ENCODE measurements at regions not wholly inside any gene's neighbourhood (a gene's known extent, or its start where the extent isn't known, plus 50 kb on each side); places are given as distances from the start of the nearest gene placed in this dataset.

DNA sequence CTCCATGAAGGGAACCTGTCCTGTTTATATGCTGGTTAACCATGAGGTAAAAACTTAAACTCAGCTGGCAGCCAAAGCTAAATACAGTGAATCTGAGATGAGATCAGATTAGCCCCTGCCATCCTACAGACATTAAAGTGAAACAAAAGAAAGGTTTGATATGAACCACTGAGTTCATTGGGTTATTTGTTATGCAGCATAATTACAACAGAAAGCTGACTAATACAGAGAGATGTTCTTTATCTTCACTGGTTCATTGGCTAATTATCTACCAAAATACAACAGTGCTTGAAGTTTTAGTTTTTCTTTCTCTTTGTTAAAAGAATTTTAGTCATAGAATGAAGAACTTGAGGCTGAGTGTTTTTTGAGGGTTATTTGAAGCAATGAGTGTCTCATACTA, 307.6 kb upstream of the FERMT1 start:
- no peaks in the 10 kb centered on the region for H3K9me3 ChIP-seq (ENCODE audit: insufficient read depth, low read length)
- H3K9me2 ChIP-seq (replicated peaks; ENCODE audit: insufficient read depth, low read length), result no peaks in the 10 kb centered on the region
- no peaks in the 10 kb centered on the region for H3K27me3 ChIP-seq (ENCODE audit: low read length)
- TF ChIP-seq, protein P1, sequence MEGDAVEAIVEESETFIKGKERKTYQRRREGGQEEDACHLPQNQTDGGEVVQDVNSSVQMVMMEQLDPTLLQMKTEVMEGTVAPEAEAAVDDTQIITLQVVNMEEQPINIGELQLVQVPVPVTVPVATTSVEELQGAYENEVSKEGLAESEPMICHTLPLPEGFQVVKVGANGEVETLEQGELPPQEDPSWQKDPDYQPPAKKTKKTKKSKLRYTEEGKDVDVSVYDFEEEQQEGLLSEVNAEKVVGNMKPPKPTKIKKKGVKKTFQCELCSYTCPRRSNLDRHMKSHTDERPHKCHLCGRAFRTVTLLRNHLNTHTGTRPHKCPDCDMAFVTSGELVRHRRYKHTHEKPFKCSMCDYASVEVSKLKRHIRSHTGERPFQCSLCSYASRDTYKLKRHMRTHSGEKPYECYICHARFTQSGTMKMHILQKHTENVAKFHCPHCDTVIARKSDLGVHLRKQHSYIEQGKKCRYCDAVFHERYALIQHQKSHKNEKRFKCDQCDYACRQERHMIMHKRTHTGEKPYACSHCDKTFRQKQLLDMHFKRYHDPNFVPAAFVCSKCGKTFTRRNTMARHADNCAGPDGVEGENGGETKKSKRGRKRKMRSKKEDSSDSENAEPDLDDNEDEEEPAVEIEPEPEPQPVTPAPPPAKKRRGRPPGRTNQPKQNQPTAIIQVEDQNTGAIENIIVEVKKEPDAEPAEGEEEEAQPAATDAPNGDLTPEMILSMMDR (IDR thresholded peaks at IDR 0.05; ENCODE audit: insufficient read depth, low read length, poor library complexity, severe bottlenecking), result no peak
- no peak for TF ChIP-seq EZH2phosphoT487 (conservative IDR thresholded peaks at IDR 0.05; ENCODE audit: low read length)
- no peaks in the 10 kb centered on the region for H3K36me3 ChIP-seq (ENCODE audit: low read length)
- H3F3A ChIP-seq (ENCODE audit: insufficient read depth), result no peaks in the 10 kb centered on the region
- no peak overlapping the region for H3K4me3 ChIP-seq (ENCODE audit: insufficient read depth, low read length, poor library complexity, severe bottlenecking)
- H4K20me1 ChIP-seq (ENCODE audit: low read depth, low read length), result no peaks in the 10 kb centered on the region
- no peak overlapping the region for H2AFZ ChIP-seq (ENCODE audit: low read depth, low read length, severe bottlenecking)
- H3K9ac ChIP-seq (ENCODE audit: low read length), result no peak overlapping the region
- no peak overlapping the region for H3K4me2 ChIP-seq (ENCODE audit: low read depth, low read length, poor library complexity, severe bottlenecking)
- no peaks in the 10 kb centered on the region for H3K79me2 ChIP-seq (ENCODE audit: insufficient read depth, low read length)
- H3K27ac ChIP-seq (ENCODE audit: low read depth, low read length), result no peak overlapping the region

GRCh38 chr20:6426287-6426891, 303.6 kb upstream of the FERMT1 start:
- no peaks in the 10 kb centered on the region for H3K9me3 ChIP-seq (ENCODE audit: insufficient read depth, low read length)
- H2AFZ ChIP-seq (ENCODE audit: low read depth, low read length, severe bottlenecking), result no peak overlapping the region
- no peaks in the 10 kb centered on the region for H3K27me3 ChIP-seq (ENCODE audit: low read length)

DNA sequence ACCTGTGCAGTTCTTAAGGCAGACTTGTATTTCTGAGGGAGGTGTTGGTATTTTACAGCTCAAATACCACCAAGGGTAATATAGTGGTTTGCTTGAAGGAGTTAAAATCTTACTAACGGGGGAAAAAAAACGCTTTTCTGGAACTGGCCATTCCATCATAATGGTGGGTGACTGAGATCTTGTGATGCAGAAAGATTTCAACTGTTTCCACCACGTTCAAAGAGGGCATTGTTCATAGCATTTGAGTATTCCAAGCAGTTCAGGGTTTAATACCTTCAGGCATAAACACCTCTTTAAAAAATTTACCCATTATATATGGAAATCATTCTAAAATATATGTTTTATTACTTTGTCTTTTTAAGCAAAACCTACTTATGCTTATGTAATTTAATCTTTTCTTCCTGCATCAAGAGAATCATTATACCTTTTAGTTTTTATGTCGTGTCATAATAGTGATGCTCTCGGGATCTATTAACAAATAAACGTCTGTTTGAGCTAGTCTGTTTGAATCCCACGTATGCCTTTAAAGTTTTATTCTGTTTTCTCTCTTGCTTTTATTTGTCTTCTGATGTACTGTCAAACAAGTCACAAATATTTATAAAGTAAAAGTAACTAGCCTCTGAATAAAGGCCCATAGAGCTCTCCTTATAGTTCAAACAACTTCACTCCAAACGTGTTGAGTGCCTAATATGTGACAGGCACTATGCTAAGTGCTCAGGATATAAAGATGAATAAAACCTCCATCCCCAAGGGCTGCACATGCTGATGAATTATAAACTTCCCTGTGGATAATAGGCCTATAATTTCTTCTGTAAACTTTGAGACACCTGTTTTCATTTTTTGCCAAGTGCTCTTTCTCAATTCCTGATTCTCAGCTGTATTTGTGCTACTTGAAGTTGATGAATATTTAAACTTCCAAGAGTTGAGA, 298.8 kb upstream of the FERMT1 start:
- no peaks in the 10 kb centered on the region for H3K9me3 ChIP-seq (ENCODE audit: insufficient read depth, low read length)
- no peaks in the 10 kb centered on the region for H3F3A ChIP-seq (ENCODE audit: insufficient read depth)
- H3K4me3 ChIP-seq (ENCODE audit: insufficient read depth, low read length, poor library complexity, severe bottlenecking), result no peak overlapping the region
- no peaks in the 10 kb centered on the region for H3K79me2 ChIP-seq (ENCODE audit: insufficient read depth, low read length)
- TF ChIP-seq, protein P1 (IDR thresholded peaks at IDR 0.05; ENCODE audit: insufficient read depth, low read length, poor library complexity, severe bottlenecking), result no peak
- TF ChIP-seq EZH2phosphoT487 (conservative IDR thresholded peaks at IDR 0.05; ENCODE audit: low read length), result no peak
- H3K4me2 ChIP-seq (ENCODE audit: low read depth, low read length, poor library complexity, severe bottlenecking), result no peak overlapping the region
- no peak overlapping the region for H2AFZ ChIP-seq (ENCODE audit: low read depth, low read length, severe bottlenecking)
- H3K9me2 ChIP-seq (replicated peaks; ENCODE audit: insufficient read depth, low read length), result no peaks in the 10 kb centered on the region
- H3K27ac ChIP-seq (ENCODE audit: low read depth, low read length), result no peak overlapping the region
- no peak overlapping the region for H3K9ac ChIP-seq (ENCODE audit: low read length)
- H3K36me3 ChIP-seq (ENCODE audit: low read length), result no peaks in the 10 kb centered on the region
- no peaks in the 10 kb centered on the region for H3K27me3 ChIP-seq (ENCODE audit: low read length)
- H4K20me1 ChIP-seq (ENCODE audit: low read depth, low read length), result no peaks in the 10 kb centered on the region; the same call in 1 of the 2 replicates

More at GRCh38 chr20:6426287-6426891, 303.6 kb upstream of the FERMT1 start:
- no peak overlapping the region for H3K4me3 ChIP-seq (ENCODE audit: insufficient read depth, low read length, poor library complexity, severe bottlenecking)
- no peaks in the 10 kb centered on the region for H3F3A ChIP-seq (ENCODE audit: insufficient read depth)
- H3K9ac ChIP-seq (ENCODE audit: low read length), result no peak overlapping the region
- no peak overlapping the region for H3K4me2 ChIP-seq (ENCODE audit: low read depth, low read length, poor library complexity, severe bottlenecking)
- no peaks in the 10 kb centered on the region for H3K9me2 ChIP-seq (replicated peaks; ENCODE audit: insufficient read depth, low read length)
- no peaks in the 10 kb centered on the region for H4K20me1 ChIP-seq (ENCODE audit: low read depth, low read length)
- H3K36me3 ChIP-seq (ENCODE audit: low read length), result no peaks in the 10 kb centered on the region
- H3K79me2 ChIP-seq (ENCODE audit: insufficient read depth, low read length), result no peaks in the 10 kb centered on the region
- no peak overlapping the region for H3K27ac ChIP-seq (ENCODE audit: low read depth, low read length)
- no peak for TF ChIP-seq EZH2phosphoT487 (conservative IDR thresholded peaks at IDR 0.05; ENCODE audit: low read length)
- TF ChIP-seq, protein P1 (IDR thresholded peaks at IDR 0.05; ENCODE audit: insufficient read depth, low read length, poor library complexity, severe bottlenecking), result no peak

Data from SU-DHL-6 (cell line).